CD4-positive, alpha-beta T cell treated with Interleukin-17A for 1 hour (primary cell): ENCODE measurements at regions not wholly inside any gene's neighbourhood (a gene's known extent, or its start where the extent isn't known, plus 50 kb on each side); places are given as distances from the start of the nearest gene placed in this dataset.

Source experiments
- DNase-seq: peaks from one replicate; pipeline ENCODE4 v3.0.0-alpha.2; 2020

- no peak for DNase-seq
Measured at GRCh38 chr17:77884967-77885641, 73.4 kb upstream of the TNRC6C start.

- no peak for DNase-seq
Measured at GRCh38 chr17:77885678-77886386, 72.7 kb upstream of the TNRC6C start.

GRCh38 chr17:77886387-77886728 lies 72.1 kb upstream of the TNRC6C start:
- DNase-seq: no peak

GRCh38 chr17:77887110-77887463 lies 71.4 kb upstream of the TNRC6C start:
- DNase-seq: no peak

- peak; percentile 88 for DNase-seq
Measured at GRCh38 chr17:77887464-77888241, 70.8 kb upstream of the TNRC6C start.

GRCh38 chr17:77888242-77889134 lies 70.0 kb upstream of the TNRC6C start:
- no peak for DNase-seq

GRCh38 chr17:77889135-77889505 lies 69.4 kb upstream of the TNRC6C start:
- DNase-seq: no peak

GRCh38 chr17:77889866-77890760 lies 68.4 kb upstream of the TNRC6C start:
- DNase-seq: no peak

- DNase-seq: no peak
Measured at GRCh38 chr17:77890771-77891170, 67.7 kb upstream of the TNRC6C start.

GRCh38 chr17:77891602-77892001 lies 66.9 kb upstream of the TNRC6C start:
- no peak for DNase-seq

- no peak for DNase-seq
Measured at GRCh38 chr17:77892031-77892430, 66.5 kb upstream of the TNRC6C start.

GRCh38 chr17:77892469-77893143 lies 65.9 kb upstream of the TNRC6C start:
- no peak for DNase-seq

GRCh38 chr17:77893144-77894044 lies 65.1 kb upstream of the TNRC6C start:
- no peak for DNase-seq

- no peak for DNase-seq
Measured at GRCh38 chr17:77894126-77894956, 64.2 kb upstream of the TNRC6C start.

- DNase-seq: no peak
Measured at GRCh38 chr17:77897741-77898301, 60.7 kb upstream of the TNRC6C start.

GRCh38 chr17:77898521-77899434 lies 59.7 kb upstream of the TNRC6C start:
- no peak for DNase-seq

GRCh38 chr17:77899498-77899897 lies 59.0 kb upstream of the TNRC6C start:
- no peak for DNase-seq

- DNase-seq: no peak
Measured at GRCh38 chr17:77901481-77901880, 57.0 kb upstream of the TNRC6C start.
